ENCODE measurements at regions not wholly inside any gene's neighbourhood (a gene's known extent, or its start where the extent isn't known, plus 50 kb on each side); places are given as distances from the start of the nearest gene placed in this dataset.

DNA sequence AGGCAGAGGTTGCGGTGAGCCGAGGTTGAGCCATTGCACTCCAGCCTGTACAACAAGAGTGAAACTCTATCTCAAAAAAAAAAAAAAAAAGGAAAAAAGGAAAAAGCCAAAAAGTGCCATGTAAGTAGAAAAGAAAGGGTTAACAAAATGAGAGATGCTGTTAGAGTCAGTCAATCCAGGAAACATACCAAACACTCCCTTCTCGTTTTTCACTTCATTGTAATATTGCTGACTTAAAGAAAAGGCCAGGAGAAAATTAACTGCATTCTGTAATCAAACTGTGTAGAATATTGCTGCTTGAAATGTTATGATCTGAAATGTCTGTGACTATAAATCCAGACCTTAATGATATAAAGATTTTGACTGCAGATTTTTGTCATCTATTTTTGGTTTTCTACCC, 379.1 kb downstream of the ENC1 start:
- no peak for TF ChIP-seq ATF3 (IDR thresholded peaks at IDR 0.05; ENCODE audit: insufficient read depth, low read depth, low read length)
- TF ChIP-seq, protein P1, sequence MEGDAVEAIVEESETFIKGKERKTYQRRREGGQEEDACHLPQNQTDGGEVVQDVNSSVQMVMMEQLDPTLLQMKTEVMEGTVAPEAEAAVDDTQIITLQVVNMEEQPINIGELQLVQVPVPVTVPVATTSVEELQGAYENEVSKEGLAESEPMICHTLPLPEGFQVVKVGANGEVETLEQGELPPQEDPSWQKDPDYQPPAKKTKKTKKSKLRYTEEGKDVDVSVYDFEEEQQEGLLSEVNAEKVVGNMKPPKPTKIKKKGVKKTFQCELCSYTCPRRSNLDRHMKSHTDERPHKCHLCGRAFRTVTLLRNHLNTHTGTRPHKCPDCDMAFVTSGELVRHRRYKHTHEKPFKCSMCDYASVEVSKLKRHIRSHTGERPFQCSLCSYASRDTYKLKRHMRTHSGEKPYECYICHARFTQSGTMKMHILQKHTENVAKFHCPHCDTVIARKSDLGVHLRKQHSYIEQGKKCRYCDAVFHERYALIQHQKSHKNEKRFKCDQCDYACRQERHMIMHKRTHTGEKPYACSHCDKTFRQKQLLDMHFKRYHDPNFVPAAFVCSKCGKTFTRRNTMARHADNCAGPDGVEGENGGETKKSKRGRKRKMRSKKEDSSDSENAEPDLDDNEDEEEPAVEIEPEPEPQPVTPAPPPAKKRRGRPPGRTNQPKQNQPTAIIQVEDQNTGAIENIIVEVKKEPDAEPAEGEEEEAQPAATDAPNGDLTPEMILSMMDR (IDR thresholded peaks at IDR 0.05; ENCODE audit: control extremely low read depth in 1 of 3, insufficient read depth in 1 of 3, low read depth in 1 of 3, low read length in 3 of 3), result no peak
- TF ChIP-seq KDM5A (IDR thresholded peaks at IDR 0.05; ENCODE audit: low read length), result no peak
- no peak for TF ChIP-seq PHF8 (conservative IDR thresholded peaks at IDR 0.05; ENCODE audit: low read depth, low read length)
- no peak for TF ChIP-seq RFX5 (IDR thresholded peaks at IDR 0.05; ENCODE audit: borderline replicate concordance, low read depth, low read length)
